Endothelial cell of hepatic sinusoid (primary cell): ENCODE measurements at regions not wholly inside any gene's neighbourhood (a gene's known extent, or its start where the extent isn't known, plus 50 kb on each side); places are given as distances from the start of the nearest gene placed in this dataset.

Source experiments
- in situ Hi-C: cut with HindIII; loops from 2 replicates; pipeline ENCODE4 v1.10.0; 2017; ENCODE audit warnings: low sequenced_read_pairs

DNA sequence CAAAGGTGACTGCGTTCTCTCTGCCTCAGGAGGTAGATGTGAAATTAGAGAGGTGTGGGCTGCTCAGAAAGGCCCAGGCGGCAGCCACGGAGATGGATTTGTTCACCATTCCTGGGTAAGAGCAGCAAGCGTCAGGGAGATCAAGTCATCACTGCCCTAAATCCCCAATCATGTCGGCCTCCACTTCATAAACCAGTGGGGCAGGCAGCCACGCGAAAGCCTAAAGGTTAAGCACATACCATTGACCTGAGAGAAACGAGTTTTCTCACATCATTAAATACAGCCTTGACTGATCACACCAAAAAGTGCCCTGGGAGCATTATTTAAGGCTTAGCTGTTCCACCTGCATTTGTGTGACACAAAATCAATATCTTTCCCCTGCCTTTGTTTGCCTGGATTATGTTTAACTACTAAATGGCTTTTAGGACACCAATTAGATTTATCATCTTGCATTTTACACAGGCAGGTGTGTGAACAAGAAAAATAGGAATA, 50.7 kb upstream of the FOXB1 start:
- in situ Hi-C loops, result no loop called here

DNA sequence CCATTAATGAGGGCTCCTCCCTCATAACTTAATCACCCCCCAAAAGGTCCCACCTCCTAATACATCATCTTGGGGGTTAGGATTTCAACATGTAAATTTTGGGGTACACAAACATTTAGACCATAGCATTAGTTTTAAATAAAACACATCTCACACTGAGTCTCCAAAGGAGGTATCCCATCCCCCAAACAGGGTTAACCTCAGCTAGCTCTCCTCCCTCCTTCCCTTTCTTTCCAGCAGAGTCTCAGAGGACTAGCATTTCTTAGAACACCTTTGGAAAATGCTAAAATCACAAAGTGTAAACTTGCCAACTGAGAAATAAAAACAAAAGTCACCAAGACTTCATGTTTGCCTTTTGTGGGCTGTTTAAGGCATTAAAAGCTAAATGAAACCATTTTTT, 51.2 kb upstream of the FOXB1 start:
- in situ Hi-C loops, result no loop called here

DNA sequence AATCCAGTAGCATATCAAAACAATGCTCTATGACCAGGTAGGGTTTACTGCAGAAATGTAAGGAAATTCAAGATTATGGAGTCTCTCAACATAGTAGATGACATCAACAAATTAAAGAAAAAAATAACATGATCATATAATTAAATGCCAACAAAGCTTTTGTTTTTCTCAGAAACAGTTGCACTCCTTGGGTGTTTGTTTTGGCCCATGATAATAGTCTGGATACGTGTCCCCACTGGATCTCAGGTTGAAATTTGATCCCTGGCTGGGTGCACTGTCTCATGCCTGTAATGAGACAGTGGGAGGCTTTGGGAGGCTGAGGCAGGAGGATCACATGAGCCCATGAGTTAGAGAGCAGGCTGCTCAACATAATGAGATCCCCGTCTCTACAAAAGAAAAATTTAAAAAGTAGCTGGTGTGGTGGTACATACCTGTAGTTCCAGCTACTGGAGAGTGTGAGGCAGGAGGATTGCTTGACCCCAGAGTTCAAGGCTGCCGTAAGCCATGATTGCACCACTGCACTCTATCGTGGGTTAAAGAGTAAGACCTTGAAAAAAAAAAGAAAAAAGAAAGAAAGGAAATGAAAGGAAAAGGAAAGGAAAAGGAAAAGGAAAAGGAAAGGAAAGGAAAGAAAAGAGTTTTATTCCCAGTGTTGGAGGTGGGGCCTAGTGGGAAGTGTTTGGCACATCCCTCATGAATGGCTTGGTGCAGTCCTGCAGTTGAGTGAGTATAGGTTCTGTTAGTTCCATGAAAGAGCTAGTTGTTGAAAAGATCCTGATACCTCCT, 53.3 kb upstream of the FOXB1 start:
- in situ Hi-C loops, result no loop called here

- in situ Hi-C loops, result no loop called here
These were observed 55.0 kb upstream of the FOXB1 start for GRCh38 chr15:59948924-59949613.

DNA sequence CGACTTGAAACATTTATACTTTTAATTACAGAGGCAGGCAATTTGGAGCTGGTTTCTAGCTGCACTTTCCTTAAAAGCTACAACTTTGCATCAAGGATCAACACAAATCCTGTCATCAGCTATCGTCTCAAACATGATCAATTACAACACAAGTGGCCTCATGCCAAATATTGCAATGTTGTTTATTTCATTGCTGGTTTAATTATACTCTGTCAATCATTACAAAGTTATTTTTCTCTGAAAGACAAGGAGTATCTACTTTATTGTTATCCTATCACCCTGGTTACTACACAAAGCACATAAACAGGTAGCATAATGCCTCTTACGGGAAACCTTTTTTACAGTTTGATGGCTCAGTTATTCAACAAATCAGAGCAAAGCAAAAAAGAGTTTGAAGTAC, 58.0 kb upstream of the FOXB1 start:
- in situ Hi-C loops, result no loop called here

DNA sequence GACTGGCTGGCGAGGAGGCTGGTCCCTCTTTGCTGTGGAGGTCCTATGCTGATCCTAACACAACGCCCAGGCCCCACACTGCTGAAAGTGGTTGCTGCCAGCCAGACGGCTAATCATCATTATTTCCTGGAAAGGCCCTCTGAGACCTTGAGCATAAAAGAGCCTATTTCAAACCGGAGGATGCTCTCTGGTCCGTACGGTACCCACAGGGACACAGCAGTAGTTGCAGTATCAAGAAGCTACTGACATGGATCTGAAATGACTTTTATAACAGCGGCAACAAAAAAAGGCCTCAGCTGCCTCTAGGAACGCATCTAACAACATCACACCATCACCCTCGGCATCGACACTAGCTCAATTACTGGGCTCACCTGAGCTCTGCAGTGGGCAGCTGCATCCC, 59.1 kb upstream of the FOXB1 start:
- in situ Hi-C loops, result no loop called here

GRCh38 chr15:59941612-59942011, 62.5 kb upstream of the FOXB1 start:
- in situ Hi-C loops, result no loop called here

- in situ Hi-C loops, result no loop called here
These were observed 63.2 kb upstream of the FOXB1 start for GRCh38 chr15:59940928-59941327.

DNA sequence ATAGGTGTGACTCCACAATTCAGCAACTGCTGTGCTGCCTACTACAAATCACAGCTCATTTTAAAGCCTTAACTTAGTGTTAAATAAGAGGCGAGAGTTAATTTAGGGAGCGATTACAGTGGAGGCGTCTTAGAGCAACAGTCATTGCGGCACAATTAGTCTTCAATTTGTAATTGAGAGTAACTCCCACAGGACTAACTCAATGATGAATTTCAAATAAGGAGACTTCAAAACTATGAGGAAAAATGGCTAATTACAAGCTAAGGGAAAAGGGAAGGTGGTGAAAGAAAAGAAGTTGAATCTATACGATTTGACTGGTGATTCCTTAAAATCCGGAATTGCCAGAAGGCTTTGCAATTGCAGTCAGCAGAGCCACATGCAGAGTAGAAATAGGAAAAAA, 63.7 kb upstream of the FOXB1 start:
- in situ Hi-C loops, result no loop called here

DNA sequence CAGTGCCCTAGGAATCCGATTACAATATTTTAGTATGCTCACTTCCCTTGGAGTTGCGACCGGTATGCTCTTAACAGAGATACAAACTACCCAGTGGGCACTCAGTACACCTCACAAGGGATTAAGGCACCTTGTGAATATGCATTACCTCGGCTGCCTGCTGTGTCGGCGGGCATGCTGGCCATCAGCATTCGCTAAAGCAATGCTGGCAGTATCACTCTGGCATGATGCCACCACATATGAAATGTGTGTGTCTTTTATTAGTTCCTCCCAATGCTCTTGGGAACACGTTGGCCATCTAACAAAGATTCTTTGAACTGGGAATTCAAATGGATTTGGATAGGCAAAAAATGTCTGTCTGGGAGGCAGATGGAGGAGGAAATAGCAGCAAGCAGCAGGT, 67.4 kb upstream of the FOXB1 start:
- in situ Hi-C loops, result no loop called here

DNA sequence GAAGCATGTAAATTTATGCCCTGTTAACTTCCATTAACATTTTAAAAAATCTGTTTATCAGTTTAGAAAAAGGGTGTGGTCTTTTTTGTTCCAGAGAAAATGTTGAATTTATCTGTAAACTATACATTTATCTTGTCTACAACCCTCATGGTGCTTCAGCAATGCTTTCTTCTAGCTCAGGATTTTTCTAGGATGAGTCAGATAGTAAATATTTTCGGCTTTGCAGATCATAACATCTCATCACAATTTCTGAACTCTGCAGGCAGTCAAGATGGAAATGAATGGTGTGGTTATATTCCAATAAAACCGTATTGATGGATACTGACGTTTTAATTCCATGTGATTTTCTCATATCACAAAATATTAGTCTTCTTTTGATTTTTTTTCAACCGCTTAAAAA, 70.5 kb upstream of the FOXB1 start:
- in situ Hi-C loops, result no loop called here

DNA sequence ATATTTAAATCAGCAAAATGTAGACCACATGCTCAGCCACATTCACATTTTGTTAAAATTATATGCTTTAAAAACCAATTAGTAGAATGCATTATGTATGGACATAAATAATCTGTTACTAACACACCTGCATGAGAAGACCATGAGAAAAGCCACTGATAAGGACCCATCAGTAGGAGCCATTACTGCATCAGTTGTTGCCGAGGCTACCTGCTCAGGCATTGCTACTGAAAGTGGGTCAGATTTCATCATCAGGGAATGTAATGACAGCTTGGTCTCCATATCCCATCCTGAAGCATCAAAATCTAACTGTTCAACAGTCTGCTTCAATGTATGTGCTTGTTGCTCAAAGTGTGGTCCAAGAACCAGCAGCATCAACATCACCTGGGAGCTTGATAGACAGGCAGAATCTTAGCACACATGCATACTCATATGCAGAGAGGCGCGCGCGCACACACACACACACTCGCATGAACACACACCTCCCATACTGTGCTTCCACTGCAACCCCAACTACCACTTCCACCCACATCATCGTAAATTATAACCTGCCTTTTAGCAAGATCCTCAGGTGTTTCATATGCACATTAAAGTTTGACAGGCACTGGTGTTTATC, 72.4 kb upstream of the FOXB1 start:
- in situ Hi-C loops, result no loop called here

- in situ Hi-C loops, result no loop called here
These were observed 79.1 kb upstream of the FOXB1 start for GRCh38 chr15:59924812-59925522.

DNA sequence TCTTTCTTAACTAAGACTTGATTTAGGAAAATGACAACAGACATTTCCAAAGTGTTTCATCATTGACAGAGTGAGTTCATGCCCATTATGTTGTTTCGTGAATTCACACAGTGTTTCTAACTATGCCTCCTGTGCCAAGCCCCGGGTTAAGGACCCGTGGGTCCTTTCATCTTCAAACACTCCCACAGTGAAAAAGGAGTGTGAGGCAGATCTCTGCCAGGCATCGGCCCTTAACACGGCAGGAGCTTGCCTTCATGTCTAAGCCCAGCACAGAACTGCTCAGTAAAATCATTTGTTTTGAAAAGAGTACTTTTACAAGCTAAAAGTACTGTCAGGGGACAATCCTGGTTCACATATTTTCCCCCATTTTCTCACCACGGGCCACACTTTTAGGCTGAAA, 80.0 kb upstream of the FOXB1 start:
- in situ Hi-C loops, result no loop called here

GRCh38 chr15:59923508-59923907, 80.6 kb upstream of the FOXB1 start:
- in situ Hi-C loops, result no loop called here

DNA sequence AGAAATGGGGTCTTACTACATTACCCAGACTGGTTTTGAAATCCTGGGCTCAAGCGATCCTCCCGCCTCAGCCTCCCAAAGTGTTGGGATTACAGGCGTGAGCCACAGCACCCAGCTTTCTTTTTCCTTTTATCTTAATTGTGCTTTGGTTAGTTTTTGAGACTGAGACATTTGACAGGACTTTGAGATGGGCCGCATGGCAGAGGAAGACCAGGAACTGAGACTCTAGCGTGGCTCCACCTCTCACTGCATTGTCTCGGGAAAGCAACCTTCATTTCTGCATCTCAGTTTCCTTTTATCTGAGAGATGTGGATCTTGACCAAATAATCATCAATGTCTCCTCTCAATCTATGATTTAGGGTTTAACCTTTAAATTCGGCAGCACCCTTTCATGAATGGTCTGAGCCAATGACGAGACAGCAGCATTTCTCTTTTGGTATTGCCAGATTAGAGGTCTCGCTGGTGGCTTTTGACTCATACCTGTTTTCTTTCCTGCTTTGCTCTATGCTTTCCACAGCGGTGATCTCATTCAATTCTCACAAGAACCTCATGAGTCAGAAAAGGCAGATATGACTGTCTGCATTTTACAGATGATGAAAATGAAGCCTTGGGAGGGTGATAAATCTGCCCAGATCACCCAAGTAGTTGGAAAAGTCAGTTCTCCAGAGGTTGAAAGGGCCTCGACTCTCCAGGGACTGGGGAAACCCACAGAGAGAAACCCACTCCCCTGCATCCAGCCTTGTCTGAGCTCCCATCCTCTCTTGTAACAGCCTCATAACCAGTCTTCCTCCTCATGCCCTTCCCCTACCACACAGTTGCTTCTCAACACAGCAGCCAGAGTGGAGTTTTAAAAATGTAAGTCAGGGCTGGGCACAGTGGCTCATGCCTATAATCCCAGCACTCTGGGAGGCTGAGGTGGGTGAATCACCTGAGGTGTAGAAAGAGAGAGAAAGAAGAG, 84.8 kb upstream of the FOXB1 start:
- in situ Hi-C loops, result no loop called here

DNA sequence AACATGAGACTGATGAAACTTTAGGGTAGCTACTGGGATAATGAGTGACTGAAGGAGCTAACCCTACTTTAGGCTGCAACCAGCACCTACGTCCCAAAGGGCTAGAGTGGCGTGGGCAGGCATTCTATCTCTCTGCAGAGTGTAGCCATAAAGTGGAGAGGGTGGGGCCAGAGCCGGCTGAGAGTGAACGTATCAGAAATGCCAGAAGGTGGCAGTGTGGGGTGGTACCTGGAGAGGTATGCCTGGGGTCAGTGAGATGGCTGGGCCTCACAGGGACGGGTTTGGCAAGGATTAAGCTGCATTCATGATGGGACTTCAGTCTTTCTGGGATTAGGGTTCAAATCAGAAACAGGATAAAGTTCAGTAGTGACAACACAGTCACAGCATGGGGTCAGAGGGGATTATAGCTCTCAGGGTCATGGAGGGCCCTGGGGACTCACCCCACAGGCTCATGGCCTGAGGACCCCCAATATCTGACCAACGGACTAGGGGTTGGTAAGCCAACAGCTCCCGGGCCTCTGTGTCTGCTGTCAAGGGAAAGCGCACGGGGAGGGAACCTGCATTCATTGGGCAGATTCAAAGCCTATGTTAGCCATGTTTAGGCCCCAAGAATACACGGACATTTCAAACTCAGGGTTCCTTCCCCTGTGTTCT, 86.5 kb upstream of the FOXB1 start:
- in situ Hi-C loops, result no loop called here

- in situ Hi-C loops, result no loop called here
These were observed 98.1 kb upstream of the FOXB1 start for GRCh38 chr15:59906046-59906445.

DNA sequence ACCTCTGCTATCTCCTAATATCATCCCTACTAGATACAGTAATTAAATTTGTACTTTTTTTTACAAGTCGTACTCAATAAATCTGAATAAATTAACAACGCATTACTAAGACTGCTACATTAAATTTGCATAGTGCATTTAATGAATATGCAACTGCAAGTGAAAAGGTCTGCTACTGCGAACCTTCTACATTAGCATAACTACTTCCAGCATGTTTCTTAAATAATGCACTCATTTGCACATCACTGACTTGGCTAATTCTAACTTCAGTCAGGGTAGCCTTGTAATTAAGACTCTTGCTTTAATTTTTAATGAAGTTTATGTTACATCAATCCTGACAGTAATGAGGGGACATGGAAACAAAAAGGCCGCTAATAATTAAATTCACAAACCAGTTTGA, 98.9 kb upstream of the FOXB1 start:
- in situ Hi-C loops, result no loop called here
